ENCODE measurements at regions not wholly inside any gene's neighbourhood (a gene's known extent, or its start where the extent isn't known, plus 50 kb on each side); places are given as distances from the start of the nearest gene placed in this dataset.

GRCh38 chr12:78725951-78726580, 138.5 kb upstream of the SYT1 start:
- Mint-ChIP-seq H3K27me3 (ENCODE audit: insufficient read depth) (no peaks in the 10 kb centered on the region), H3K27ac (no peak overlapping the region), H3K9me3 (no peaks in the 10 kb centered on the region), H3K36me3 (ENCODE audit: low read depth) (no peaks in the 10 kb centered on the region), H3K4me1 (peaks cover 13% of the 10 kb centered on the region), H3K4me3 (no peak overlapping the region)
- 40 to 80% methylated on average over 2 to 3 of the region's 3 CpGs for WGBS, 2 experiments (ENCODE audit: insufficient coverage in 1 of 2, insufficient read length in 1 of 2)
- TF ChIP-seq CTCF (conservative IDR thresholded peaks at IDR 0.05) = no peak
- Histone ChIP-seq H3K36me3 (ENCODE audit: control insufficient read depth, insufficient read depth, low read length) (no peaks in the 10 kb centered on the region), H3K27me3 (ENCODE audit: control insufficient read depth, insufficient read depth, low read length, poor library complexity, severe bottlenecking) (no peaks in the 10 kb centered on the region), H3K4me1 (ENCODE audit: control insufficient read depth, insufficient read depth, low read length) (peaks cover 7% of the 10 kb centered on the region), H3K9ac (ENCODE audit: extremely low read depth, low read length, poor library complexity, severe bottlenecking) (no peak overlapping the region), H3K4me3 (ENCODE audit: low read length) (no peak overlapping the region), H3K9me3 (ENCODE audit: control insufficient read depth, low read length) (no peaks in the 10 kb centered on the region), H3K27ac (ENCODE audit: low read depth, low read length) (no peak overlapping the region)
- no peak for DNase-seq

GRCh38 chr12:78726854-78727253, 137.7 kb upstream of the SYT1 start:
- H3K4me1 ChIP-seq (ENCODE audit: control insufficient read depth, insufficient read depth, low read length) = peaks cover 7% of the 10 kb centered on the region
- Mint-ChIP-seq H3K27ac (no peak overlapping the region), H3K4me1 (peaks cover 13% of the 10 kb centered on the region), H3K27me3 (ENCODE audit: insufficient read depth) (no peaks in the 10 kb centered on the region), H3K9me3 (no peaks in the 10 kb centered on the region), H3K36me3 (ENCODE audit: low read depth) (no peaks in the 10 kb centered on the region), H3K4me3 (no peak overlapping the region)
- H3K27me3 ChIP-seq (ENCODE audit: control insufficient read depth, insufficient read depth, low read length, poor library complexity, severe bottlenecking) = no peaks in the 10 kb centered on the region
- 83 to 87% methylated on average over 1 to 2 of the region's 2 CpGs for WGBS, 2 experiments (ENCODE audit: insufficient coverage in 1 of 2, insufficient read length in 1 of 2)
- H3K4me3 ChIP-seq (ENCODE audit: low read length) = no peak overlapping the region
- no peaks in the 10 kb centered on the region for H3K9me3 ChIP-seq (ENCODE audit: control insufficient read depth, low read length)
- no peak overlapping the region for H3K9ac ChIP-seq (ENCODE audit: extremely low read depth, low read length, poor library complexity, severe bottlenecking)
- no peak for TF ChIP-seq CTCF (conservative IDR thresholded peaks at IDR 0.05)
- no peaks in the 10 kb centered on the region for H3K36me3 ChIP-seq (ENCODE audit: control insufficient read depth, insufficient read depth, low read length)
- DNase-seq = no peak
- H3K27ac ChIP-seq (ENCODE audit: low read depth, low read length) = no peak overlapping the region

GRCh38 chr12:78732481-78732880, 132.1 kb upstream of the SYT1 start:
- Mint-ChIP-seq H3K27ac (no peak overlapping the region), H3K27me3 (ENCODE audit: insufficient read depth) (no peaks in the 10 kb centered on the region), H3K4me1 (peaks cover 3% of the 10 kb centered on the region), H3K9me3 (peaks cover 3% of the 10 kb centered on the region), H3K36me3 (ENCODE audit: low read depth) (no peaks in the 10 kb centered on the region), H3K4me3 (no peak overlapping the region)
- Histone ChIP-seq H3K36me3 (ENCODE audit: control insufficient read depth, insufficient read depth, low read length) (no peaks in the 10 kb centered on the region), H3K9ac (ENCODE audit: extremely low read depth, low read length, poor library complexity, severe bottlenecking) (no peak overlapping the region), H3K9me3 (ENCODE audit: control insufficient read depth, low read length) (peaks cover 12% of the 10 kb centered on the region), H3K27me3 (ENCODE audit: control insufficient read depth, insufficient read depth, low read length, poor library complexity, severe bottlenecking) (no peaks in the 10 kb centered on the region), H3K27ac (ENCODE audit: low read depth, low read length) (no peak overlapping the region), H3K4me1 (ENCODE audit: control insufficient read depth, insufficient read depth, low read length) (no peaks in the 10 kb centered on the region), H3K4me3 (ENCODE audit: low read length) (peak overlapping the region; percentile 16)
- TF ChIP-seq CTCF (conservative IDR thresholded peaks at IDR 0.05) = no peak
- 86% methylated on average over 1 of the region's 1 CpG; no CpG with 5 or more reads in 1 of the 2 experiments for WGBS, 2 experiments (ENCODE audit: insufficient coverage in 1 of 2, insufficient read length in 1 of 2)
- peak; percentile 56 for DNase-seq
